ENCODE measurements at regions not wholly inside any gene's neighbourhood (a gene's known extent, or its start where the extent isn't known, plus 50 kb on each side); places are given as distances from the start of the nearest gene placed in this dataset.

- H3K9ac ChIP-seq (ENCODE audit: insufficient read depth in 1 of 2, low read depth in 2 of 2, low read length in 2 of 2), result no peak overlapping the region
- no peak overlapping the region for H3K4me2 ChIP-seq (ENCODE audit: insufficient read depth, low read length)
- H3K27me3 ChIP-seq (ENCODE audit: control insufficient read depth in 2 of 2, insufficient read depth in 2 of 2, low read length in 2 of 2), result no peaks in the 10 kb centered on the region
- CTCF ChIA-PET (ENCODE audit: low intra/inter-chr PET ratio), result no interaction called here
- WGBS (ENCODE audit: insufficient coverage, low coverage, missing lambda C conversion rate), result 7% methylated on average over 4 of the region's 4 CpGs
- POLR2A ChIA-PET, result no interaction called here
- in situ Hi-C loops (cut with MboI), result no loop called here
- ATAC-seq, result no peak
- FAIRE-seq, result no peak
- no TSS peak for BruUV-seq (replicated peaks)
- H3K36me3 ChIP-seq (ENCODE audit: control insufficient read depth, insufficient read depth, low read length), result no peaks in the 10 kb centered on the region
- no peaks in the 10 kb centered on the region for H3K9me1 ChIP-seq (ENCODE audit: control insufficient read depth, insufficient read depth, low read length)
- no peak for DNase-seq (ENCODE audit: extremely low read depth in 1 of 4, low spot score in 3 of 4)
- H4K20me1 ChIP-seq (replicated peaks; ENCODE audit: control insufficient read depth, insufficient read depth, low read length), result no peaks in the 10 kb centered on the region
- intact Hi-C loops (cut with micrococcal nuclease), result no loop called here
- no peak overlapping the region for H3K27ac ChIP-seq (ENCODE audit: extremely low read depth, low read depth, low read length)
- H3K79me2 ChIP-seq (ENCODE audit: control insufficient read depth, insufficient read depth, low read length), result no peaks in the 10 kb centered on the region
- no peaks in the 10 kb centered on the region for H3K9me3 ChIP-seq (replicated peaks; ENCODE audit: control insufficient read depth, insufficient read depth, low read depth, low read length)
- no peaks in the 10 kb centered on the region for H3K4me1 ChIP-seq (replicated peaks in 1 of 2; ENCODE audit: control insufficient read depth in 2 of 2, insufficient read depth in 2 of 2, low read length in 2 of 2)
- no peak overlapping the region for H3K4me3 ChIP-seq
- H2AFZ ChIP-seq (ENCODE audit: low read depth, low read length), result no peak overlapping the region
- no peak for TF ChIP-seq HBP1 (CRISPR knock-in tag; IDR thresholded peaks at IDR 0.05)
- TF ChIP-seq AFF1 (IDR thresholded peaks at IDR 0.05; ENCODE audit: low read depth in 1 of 2, partially characterized antibody in 2 of 2), result no peak
- TF ChIP-seq NCOA2 (IDR thresholded peaks at IDR 0.05; ENCODE audit: partially characterized antibody in 2 of 2), result no peak
- no peak for TF ChIP-seq ATF2 (CRISPR knock-in tag; IDR thresholded peaks at IDR 0.05)
- no peak for TF ChIP-seq U2AF2 (optimal IDR thresholded peaks at IDR 0.05; ENCODE audit: low read depth, low read length)
- no peak for TF ChIP-seq POU5F1 (IDR thresholded peaks at IDR 0.05; ENCODE audit: borderline replicate concordance, low read depth, low read length, partially characterized antibody)
- TF ChIP-seq POLR2AphosphoS5 (IDR thresholded peaks at IDR 0.05; ENCODE audit: control insufficient read depth, insufficient read depth, low read depth, low read length), result no peak
- no peak for TF ChIP-seq MECOM (CRISPR knock-in tag; IDR thresholded peaks at IDR 0.05)
- TF ChIP-seq VEZF1 (CRISPR knock-in tag; IDR thresholded peaks at IDR 0.05), result no peak
- no peak for TF ChIP-seq NFIX (CRISPR knock-in tag; IDR thresholded peaks at IDR 0.05; ENCODE audit: low read depth)
- no peak for TF ChIP-seq YBX1 (IDR thresholded peaks at IDR 0.05)
- TF ChIP-seq PHF21A (IDR thresholded peaks at IDR 0.05; ENCODE audit: borderline replicate concordance, low read depth), result no peak
- TF ChIP-seq C11orf30 (IDR thresholded peaks at IDR 0.05; ENCODE audit: low read depth), result no peak
- TF ChIP-seq ZBTB9 (CRISPR knock-in tag; IDR thresholded peaks at IDR 0.05), result no peak
Measured at GRCh38 chr3:66642019-66642418, 141.2 kb upstream of the LRIG1 start.
